ENCODE measurements at regions not wholly inside any gene's neighbourhood (a gene's known extent, or its start where the extent isn't known, plus 50 kb on each side); places are given as distances from the start of the nearest gene placed in this dataset.
A peak's percentile ranks its signal among the peaks of the same experiment; 100 is the strongest.

DNA sequence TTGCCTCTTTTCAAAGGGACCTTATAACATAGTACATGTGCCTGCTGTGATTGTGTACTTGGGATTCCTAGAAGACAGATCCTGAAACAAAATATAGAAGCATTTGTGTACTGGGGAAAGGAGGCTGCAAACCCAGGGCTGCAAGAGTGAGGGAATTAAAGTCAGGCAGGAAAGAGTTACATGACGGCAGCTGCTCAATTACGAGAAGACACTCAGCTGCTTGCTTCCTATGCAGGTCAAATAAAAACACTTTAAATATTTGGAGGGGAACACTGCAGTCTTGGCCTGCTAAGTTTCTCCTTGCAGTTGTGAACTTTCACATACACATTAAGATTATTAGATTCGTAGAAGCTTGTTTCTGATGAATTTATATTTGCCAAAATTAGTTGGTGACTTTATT lies 191.9 kb upstream of the CXCL13 start:
- Histone ChIP-seq H3K27ac (ENCODE audit: low read depth in 1 of 2, low read length in 1 of 2) (no peak overlapping the region), H3K9ac (ENCODE audit: insufficient read depth in 1 of 2, low read length in 2 of 2) (no peak overlapping the region), H3K4me1 (ENCODE audit: control insufficient read depth in 5 of 5, insufficient read depth in 5 of 5, low read length in 5 of 5) (peaks cover 0 to 10% (median 0%) of the 10 kb centered on the region in 5 donors), H3K36me3 (ENCODE audit: control insufficient read depth in 4 of 4, insufficient read depth in 4 of 4, low read length in 4 of 4) (no peaks in the 10 kb centered on the region), H3K4me3 (no peak overlapping the region), H3K9me3 (ENCODE audit: control insufficient read depth in 4 of 4, insufficient read depth in 3 of 4, low read length in 3 of 4) (peaks cover 0 to 2% (median 0%) of the 10 kb centered on the region in 4 donors), H3K27me3 (ENCODE audit: control insufficient read depth in 3 of 3, insufficient read depth in 3 of 3, low read length in 2 of 3) (no peaks in the 10 kb centered on the region)
- TF ChIP-seq, protein P1, sequence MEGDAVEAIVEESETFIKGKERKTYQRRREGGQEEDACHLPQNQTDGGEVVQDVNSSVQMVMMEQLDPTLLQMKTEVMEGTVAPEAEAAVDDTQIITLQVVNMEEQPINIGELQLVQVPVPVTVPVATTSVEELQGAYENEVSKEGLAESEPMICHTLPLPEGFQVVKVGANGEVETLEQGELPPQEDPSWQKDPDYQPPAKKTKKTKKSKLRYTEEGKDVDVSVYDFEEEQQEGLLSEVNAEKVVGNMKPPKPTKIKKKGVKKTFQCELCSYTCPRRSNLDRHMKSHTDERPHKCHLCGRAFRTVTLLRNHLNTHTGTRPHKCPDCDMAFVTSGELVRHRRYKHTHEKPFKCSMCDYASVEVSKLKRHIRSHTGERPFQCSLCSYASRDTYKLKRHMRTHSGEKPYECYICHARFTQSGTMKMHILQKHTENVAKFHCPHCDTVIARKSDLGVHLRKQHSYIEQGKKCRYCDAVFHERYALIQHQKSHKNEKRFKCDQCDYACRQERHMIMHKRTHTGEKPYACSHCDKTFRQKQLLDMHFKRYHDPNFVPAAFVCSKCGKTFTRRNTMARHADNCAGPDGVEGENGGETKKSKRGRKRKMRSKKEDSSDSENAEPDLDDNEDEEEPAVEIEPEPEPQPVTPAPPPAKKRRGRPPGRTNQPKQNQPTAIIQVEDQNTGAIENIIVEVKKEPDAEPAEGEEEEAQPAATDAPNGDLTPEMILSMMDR (IDR thresholded peaks at IDR 0.05; ENCODE audit: control extremely low read depth, extremely low read depth) = no peak
- DNase-seq (peak in 2 of 3 donors; percentile 22 to 43), ATAC-seq (ENCODE audit: insufficient read depth, low FRiP score) (no peak)
- 40 to 58% methylated on average over 3 of the region's 3 CpGs for WGBS, 2 donors

DNA sequence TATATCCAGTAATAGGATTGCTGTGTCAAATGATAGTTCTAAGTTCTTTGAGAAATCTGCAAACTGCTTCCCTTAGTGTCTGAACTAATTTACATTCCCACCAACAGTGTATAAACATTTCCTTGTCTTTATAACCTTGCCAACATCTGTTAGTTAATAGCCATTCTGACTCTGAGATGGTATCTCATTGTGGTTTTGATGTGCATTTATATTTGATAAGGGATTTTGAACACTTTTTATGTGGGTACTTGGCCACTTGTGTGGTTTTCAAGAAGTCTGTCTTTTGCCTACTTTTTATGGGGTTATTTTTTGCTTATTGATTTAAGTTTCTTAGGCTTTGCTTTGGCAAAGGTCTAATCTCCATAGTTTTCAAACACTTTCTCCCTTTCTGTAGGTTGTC lies 189.9 kb upstream of the CXCL13 start:
- H3K4me3 ChIP-seq = no peak overlapping the region
- no peak overlapping the region for H3K9ac ChIP-seq (ENCODE audit: insufficient read depth in 1 of 2, low read length in 2 of 2)
- no peak for ATAC-seq (ENCODE audit: insufficient read depth, low FRiP score)
- H3K36me3 ChIP-seq (ENCODE audit: control insufficient read depth in 4 of 4, insufficient read depth in 4 of 4, low read length in 4 of 4) = no peaks in the 10 kb centered on the region
- H3K4me1 ChIP-seq (ENCODE audit: control insufficient read depth in 5 of 5, insufficient read depth in 5 of 5, low read length in 5 of 5) = peaks cover 0 to 10% (median 0%) of the 10 kb centered on the region in 5 donors
- no peak for DNase-seq
- no peak overlapping the region for H3K27ac ChIP-seq (ENCODE audit: low read depth in 1 of 2, low read length in 1 of 2)
- H3K27me3 ChIP-seq (ENCODE audit: control insufficient read depth in 3 of 3, insufficient read depth in 3 of 3, low read length in 2 of 3) = no peaks in the 10 kb centered on the region
- TF ChIP-seq, protein P1 (IDR thresholded peaks at IDR 0.05; ENCODE audit: control extremely low read depth, extremely low read depth) = no peak
- H3K9me3 ChIP-seq (ENCODE audit: control insufficient read depth in 4 of 4, insufficient read depth in 3 of 4, low read length in 3 of 4) = peaks cover 0 to 2% (median 0%) of the 10 kb centered on the region in 4 donors

DNA sequence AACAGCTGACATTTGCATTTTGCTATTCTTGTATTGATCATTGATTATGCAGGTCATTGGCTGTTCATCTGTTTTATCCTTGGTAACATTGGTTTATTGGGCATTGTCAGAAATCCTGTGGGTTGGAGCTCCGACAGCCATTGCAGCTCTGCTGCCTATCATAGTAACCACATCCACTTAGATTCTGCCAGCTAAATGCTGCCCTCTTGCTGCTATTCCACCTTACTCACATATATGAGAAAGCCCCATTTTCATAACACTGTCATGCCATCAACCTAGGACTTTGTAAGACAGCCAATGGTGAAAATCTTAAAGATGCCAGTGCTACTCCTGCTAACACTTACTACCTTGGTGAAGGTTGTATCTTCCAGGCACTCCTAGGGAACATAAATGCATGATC lies 187.3 kb upstream of the CXCL13 start:
- Histone ChIP-seq H3K27ac (ENCODE audit: low read depth in 1 of 2, low read length in 1 of 2) (no peak overlapping the region), H3K27me3 (ENCODE audit: control insufficient read depth in 3 of 3, insufficient read depth in 3 of 3, low read length in 2 of 3) (no peaks in the 10 kb centered on the region), H3K4me1 (ENCODE audit: control insufficient read depth in 5 of 5, insufficient read depth in 5 of 5, low read length in 5 of 5) (peaks cover 0 to 9% (median 0%) of the 10 kb centered on the region in 5 donors), H3K36me3 (ENCODE audit: control insufficient read depth in 4 of 4, insufficient read depth in 4 of 4, low read length in 4 of 4) (no peaks in the 10 kb centered on the region), H3K9me3 (ENCODE audit: control insufficient read depth in 4 of 4, insufficient read depth in 3 of 4, low read length in 3 of 4) (no peaks in the 10 kb centered on the region), H3K4me3 (no peak overlapping the region), H3K9ac (ENCODE audit: insufficient read depth in 1 of 2, low read length in 2 of 2) (no peak overlapping the region)
- DNase-seq (peak in 1 of 3 donors; percentile 18), ATAC-seq (ENCODE audit: insufficient read depth, low FRiP score) (no peak)
- WGBS, 2 donors = 19 to 51% methylated on average over 1 of the region's 1 CpG
- TF ChIP-seq, protein P1 (IDR thresholded peaks at IDR 0.05; ENCODE audit: control extremely low read depth, extremely low read depth) = no peak

DNA sequence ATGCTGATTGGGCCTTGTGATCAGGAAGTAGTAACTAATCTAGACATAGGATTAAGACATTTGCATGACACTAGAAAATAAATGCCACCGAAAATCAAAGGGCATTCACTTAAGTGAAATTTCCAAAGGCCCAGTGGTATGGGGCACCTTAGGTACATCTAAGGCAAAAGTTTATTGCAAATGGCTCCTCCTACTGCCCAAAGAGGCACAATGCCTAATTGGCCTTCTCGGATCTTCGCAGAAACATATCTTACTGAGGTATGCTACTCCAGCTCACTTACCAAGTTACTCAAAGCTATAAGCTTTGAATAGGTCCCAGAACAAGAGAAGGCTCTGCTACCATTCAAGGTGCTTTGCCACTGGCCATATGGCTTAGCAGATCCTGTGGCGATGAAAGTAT lies 174.8 kb upstream of the CXCL13 start:
- ATAC-seq (ENCODE audit: insufficient read depth, low FRiP score) (no peak), DNase-seq (no peak)
- TF ChIP-seq, protein P1 (IDR thresholded peaks at IDR 0.05; ENCODE audit: control extremely low read depth, extremely low read depth) = no peak
- Histone ChIP-seq H3K9me3 (ENCODE audit: control insufficient read depth in 4 of 4, insufficient read depth in 3 of 4, low read length in 3 of 4) (no peaks in the 10 kb centered on the region), H3K4me1 (ENCODE audit: control insufficient read depth in 5 of 5, insufficient read depth in 5 of 5, low read length in 5 of 5) (peaks cover 0 to 12% (median 6%) of the 10 kb centered on the region in 5 donors), H3K9ac (ENCODE audit: insufficient read depth in 1 of 2, low read length in 2 of 2) (no peak overlapping the region), H3K27me3 (ENCODE audit: control insufficient read depth in 3 of 3, insufficient read depth in 3 of 3, low read length in 2 of 3) (no peaks in the 10 kb centered on the region), H3K27ac (ENCODE audit: low read depth in 1 of 2, low read length in 1 of 2) (no peak overlapping the region), H3K4me3 (no peak overlapping the region), H3K36me3 (ENCODE audit: control insufficient read depth in 4 of 4, insufficient read depth in 4 of 4, low read length in 4 of 4) (no peaks in the 10 kb centered on the region)
- WGBS, 2 donors = 89 to 95% methylated on average over 4 of the region's 4 CpGs
